MCF 10A (cell line): ENCODE measurements at regions not wholly inside any gene's neighbourhood (a gene's known extent, or its start where the extent isn't known, plus 50 kb on each side); places are given as distances from the start of the nearest gene placed in this dataset.

ENCODE experiments used
- BruUV-seq: library from RNA; stranded (reverse); fragments of 400-500 nt; replicated peaks from 2 replicates; lab custom pipeline; 2021; lab: Mats Ljungman, UMichigan
- CTCF ChIA-PET: fragments of 300-600 bp; sonication (Branson Sonifier 250); formaldehyde crosslinking; extraction: SDS; loops from one replicate; lab custom pipeline; 2021; ENCODE audit warnings: antibody characterized with exemption, inconsistent platforms; lab: Yijun Ruan, JAX
- POLR2A ChIA-PET: fragments of 300-600, 350-650 bp; sonication (Branson Sonifier 250); formaldehyde crosslinking; extraction: SDS; loops from one replicate; lab custom pipeline; 2020; ENCODE audit warnings: antibody characterized with exemption, inconsistent platforms; lab: Yijun Ruan, JAX
- DNase-seq: peaks from one replicate; pipeline ENCODE4 v3.0.0-alpha.2; 2018; ENCODE audit not compliant: unreplicated experiment
- H3K27ac Mint-ChIP-seq: one replicate; pipeline ENCODE4 v1.8.0; 2022; ENCODE audit warnings: mild to moderate bottlenecking, low read depth, mixed read lengths; ENCODE audit not compliant: unreplicated experiment
- H3K27me3 Mint-ChIP-seq: one replicate; pipeline ENCODE4 v1.8.0; 2022; ENCODE audit warnings: mixed read lengths; ENCODE audit not compliant: insufficient read depth, unreplicated experiment
- H3K36me3 Mint-ChIP-seq: one replicate; pipeline ENCODE4 v1.8.0; 2022; ENCODE audit warnings: mild to moderate bottlenecking, moderate library complexity, mixed read lengths; ENCODE audit not compliant: insufficient read depth, unreplicated experiment
- H3K4me1 Mint-ChIP-seq: one replicate; pipeline ENCODE4 v1.8.0; 2022; ENCODE audit warnings: mixed read lengths; ENCODE audit not compliant: insufficient read depth, unreplicated experiment
- H3K4me3 Mint-ChIP-seq: one replicate; pipeline ENCODE4 v1.8.0; 2022; ENCODE audit warnings: mild to moderate bottlenecking, moderate library complexity, mixed read lengths; ENCODE audit not compliant: unreplicated experiment
- H3K9me3 Mint-ChIP-seq: one replicate; pipeline ENCODE4 v1.8.0; 2022; ENCODE audit warnings: mixed read lengths; ENCODE audit not compliant: unreplicated experiment
- CTCF ChIP-seq: fragments of 200-600 bp; IDR thresholded peaks from one replicate; pipeline ENCODE4 v1.8.0; 2022; ENCODE audit warnings: antibody characterized with exemption, mild to moderate bottlenecking; ENCODE audit not compliant: unreplicated experiment
- intact Hi-C: fragments of 100-400 bp; cut with micrococcal nuclease; formaldehyde crosslinking; loops from 2 replicates; pipeline ENCODE4 v1.14.1; 2022

GRCh38 chr3:194271460-194272035, 79.6 kb downstream of the CPN2 start:
- ChIA-PET POLR2A (no interaction called here), CTCF (interaction anchor here (0.6 to 1.1 kb wide), 2 partner anchors 28 to 72 kb away, joined by 3 read pairs; no protein-coding TSS in a partner anchor)
- H3K4me3 Mint-ChIP-seq = no peak overlapping the region
- TF ChIP-seq CTCF = no peak
- no peak for DNase-seq
- BruUV-seq = no TSS peak
- intact Hi-C loops = no loop called here
- H3K27ac Mint-ChIP-seq = no peak overlapping the region
- no peaks in the 10 kb centered on the region for H3K36me3 Mint-ChIP-seq
- no peaks in the 10 kb centered on the region for H3K27me3 Mint-ChIP-seq
- H3K9me3 Mint-ChIP-seq = no peaks in the 10 kb centered on the region
- H3K4me1 Mint-ChIP-seq = peaks cover 21% of the 10 kb centered on the region

GRCh38 chr3:194272221-194272620, 78.9 kb downstream of the CPN2 start:
- peaks cover 21% of the 10 kb centered on the region for H3K4me1 Mint-ChIP-seq
- ChIA-PET POLR2A (no interaction called here), CTCF (no interaction called here)
- intact Hi-C loops = no loop called here
- no peaks in the 10 kb centered on the region for H3K36me3 Mint-ChIP-seq
- TF ChIP-seq CTCF = no peak
- no peak overlapping the region for H3K27ac Mint-ChIP-seq
- no peak for DNase-seq
- no peak overlapping the region for H3K4me3 Mint-ChIP-seq
- H3K9me3 Mint-ChIP-seq = no peaks in the 10 kb centered on the region
- no TSS peak for BruUV-seq
- no peaks in the 10 kb centered on the region for H3K27me3 Mint-ChIP-seq

- DNase-seq = no peak
- no peak for TF ChIP-seq CTCF
- Mint-ChIP-seq H3K9me3 (no peaks in the 10 kb centered on the region), H3K36me3 (peaks cover 5% of the 10 kb centered on the region), H3K4me3 (no peak overlapping the region), H3K27me3 (no peaks in the 10 kb centered on the region), H3K27ac (no peak overlapping the region), H3K4me1 (peaks cover 29% of the 10 kb centered on the region)
- no TSS peak for BruUV-seq
- intact Hi-C loops = no loop called here
- POLR2A ChIA-PET = no interaction called here
- CTCF ChIA-PET = interaction anchor here (0.6 kb wide), 1 partner anchor 1403 kb away, joined by 3 read pairs; no protein-coding TSS in a partner anchor
Observed at GRCh38 chr3:194272861-194273742, 78.0 kb downstream of the CPN2 start.

- no peaks in the 10 kb centered on the region for H3K27me3 Mint-ChIP-seq
- no TSS peak for BruUV-seq
- no peaks in the 10 kb centered on the region for H3K9me3 Mint-ChIP-seq
- peaks cover 30% of the 10 kb centered on the region for H3K4me1 Mint-ChIP-seq
- H3K4me3 Mint-ChIP-seq = no peak overlapping the region
- POLR2A ChIA-PET = no interaction called here
- TF ChIP-seq CTCF = no peak
- CTCF ChIA-PET = interaction anchor here (0.6 kb wide), 1 partner anchor 1402 kb away, joined by 3 read pairs; no protein-coding TSS in a partner anchor
- H3K27ac Mint-ChIP-seq = no peak overlapping the region
- H3K36me3 Mint-ChIP-seq = peaks cover 7% of the 10 kb centered on the region
- intact Hi-C loops = no loop called here
- DNase-seq = no peak
Observed at GRCh38 chr3:194273743-194274310, 77.3 kb downstream of the CPN2 start.
